ENCODE measurements at regions not wholly inside any gene's neighbourhood (a gene's known extent, or its start where the extent isn't known, plus 50 kb on each side); places are given as distances from the start of the nearest gene placed in this dataset.

GRCh38 chr4:162403932-162404331 lies 240.1 kb upstream of the FSTL5 start:
- no peak for TF ChIP-seq CTCF (conservative IDR thresholded peaks at IDR 0.05; ENCODE audit: low read length)
- no peak for TF ChIP-seq EZH2phosphoT487 (IDR thresholded peaks at IDR 0.05; ENCODE audit: borderline replicate concordance)

Measured in Loucy (cell line).